NCI-H2196 (cell line): ENCODE measurements at regions not wholly inside any gene's neighbourhood (a gene's known extent, or its start where the extent isn't known, plus 50 kb on each side); places are given as distances from the start of the nearest gene placed in this dataset.

Source experiments
- DNase-seq: peaks from one replicate; lab custom pipeline; 2025; ENCODE audit not compliant: unreplicated experiment; lab: John Stamatoyannopoulos, UW

- no peak for DNase-seq
Observed at GRCh38 chr15:63454503-63455211, 49.7 kb upstream of the USP3 start.
